Muscle of leg (tissue), 3 donors: ENCODE measurements at regions not wholly inside any gene's neighbourhood (a gene's known extent, or its start where the extent isn't known, plus 50 kb on each side); places are given as distances from the start of the nearest gene placed in this dataset.
A peak's percentile ranks its signal among the peaks of the same experiment; 100 is the strongest.

Experiments
- DNase-seq: peaks from one replicate; pipeline ENCODE4 v3.0.0; 2013
- H3K27ac ChIP-seq: one replicate; pipeline ENCODE4 v1.5.1; 2013; ENCODE audit warnings: mild to moderate bottlenecking, low read length, control low read depth
- H3K27me3 ChIP-seq: one replicate; pipeline ENCODE4 v1.6.1; 2013; ENCODE audit warnings: low read length; ENCODE audit not compliant: control insufficient read depth, insufficient read depth
- H3K36me3 ChIP-seq: one replicate; pipeline ENCODE4 v1.6.1; 2013; ENCODE audit warnings: low read length; ENCODE audit not compliant: control insufficient read depth, insufficient read depth
- H3K4me1 ChIP-seq: one replicate; pipeline ENCODE4 v1.6.1; 2013; ENCODE audit warnings: low read length; ENCODE audit not compliant: control insufficient read depth, insufficient read depth
- H3K4me3 ChIP-seq: one replicate; pipeline ENCODE4 v1.5.1; 2013; ENCODE audit warnings: low read length, control low read depth
- H3K9me3 ChIP-seq: replicated peaks from 2 replicates; pipeline ENCODE4 v1.6.1; 2013; ENCODE audit warnings: low read depth, low read length; ENCODE audit not compliant: control insufficient read depth
- WGBS: methylation state at CpG from one replicate; pipeline ENCODE4 v1.1.5; 2013; ENCODE audit warnings: missing lambda C conversion rate; ENCODE audit not compliant: insufficient coverage; 5-methylcytosine and 5-hydroxymethylcytosine counted together

DNA sequence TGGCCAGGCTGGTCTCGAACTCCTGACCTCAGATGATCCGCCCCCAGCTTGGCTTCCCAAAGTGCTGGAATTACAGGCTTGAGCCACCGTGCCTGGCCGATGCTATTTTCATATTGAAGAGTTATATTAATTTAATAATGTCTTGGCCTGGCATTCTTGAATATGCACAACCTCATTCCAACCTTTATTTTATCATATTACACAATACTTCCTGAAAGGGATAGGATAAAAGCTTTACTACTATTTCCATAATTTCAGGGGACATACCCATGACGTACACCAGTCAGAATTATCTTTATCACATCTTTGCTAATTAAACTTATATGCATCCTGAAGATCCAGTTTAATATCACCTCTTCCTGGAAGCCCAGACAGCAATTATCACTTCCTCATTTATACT, 205.3 kb downstream of the ZIC4 start:
- no peaks in the 10 kb centered on the region for H3K36me3 ChIP-seq
- no peaks in the 10 kb centered on the region for H3K4me1 ChIP-seq
- no peak for DNase-seq
- H3K27me3 ChIP-seq: no peaks in the 10 kb centered on the region
- no peak overlapping the region for H3K4me3 ChIP-seq
- WGBS: no CpG with 5 or more reads among the region's 5 CpGs
- H3K27ac ChIP-seq: no peak overlapping the region
- no peaks in the 10 kb centered on the region for H3K9me3 ChIP-seq

DNA sequence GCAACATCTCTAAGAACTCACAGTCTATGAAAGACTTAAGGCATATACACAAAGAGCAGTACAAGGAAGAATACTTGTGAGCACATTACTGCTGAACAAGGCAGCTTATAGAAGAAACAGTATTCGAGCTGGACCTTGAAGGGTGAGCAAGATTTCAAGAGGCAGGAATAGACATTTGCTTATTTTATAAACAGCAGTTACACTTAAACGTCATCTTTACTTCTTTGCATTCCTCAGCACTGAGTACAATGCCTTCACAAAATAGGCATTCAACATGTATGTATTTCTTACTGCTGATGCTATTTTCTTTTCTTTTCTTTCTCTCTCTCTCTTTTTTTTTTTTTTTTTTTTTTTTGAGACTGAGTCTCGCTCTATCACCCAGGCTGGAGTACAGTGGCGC, 205.8 kb downstream of the ZIC4 start:
- DNase-seq: no peak
- Histone ChIP-seq H3K27me3 (no peaks in the 10 kb centered on the region), H3K4me3 (no peak overlapping the region), H3K9me3 (no peaks in the 10 kb centered on the region), H3K27ac (no peak overlapping the region), H3K4me1 (no peaks in the 10 kb centered on the region), H3K36me3 (no peaks in the 10 kb centered on the region)
- 75% methylated on average over 1 of the region's 4 CpGs for WGBS

DNA sequence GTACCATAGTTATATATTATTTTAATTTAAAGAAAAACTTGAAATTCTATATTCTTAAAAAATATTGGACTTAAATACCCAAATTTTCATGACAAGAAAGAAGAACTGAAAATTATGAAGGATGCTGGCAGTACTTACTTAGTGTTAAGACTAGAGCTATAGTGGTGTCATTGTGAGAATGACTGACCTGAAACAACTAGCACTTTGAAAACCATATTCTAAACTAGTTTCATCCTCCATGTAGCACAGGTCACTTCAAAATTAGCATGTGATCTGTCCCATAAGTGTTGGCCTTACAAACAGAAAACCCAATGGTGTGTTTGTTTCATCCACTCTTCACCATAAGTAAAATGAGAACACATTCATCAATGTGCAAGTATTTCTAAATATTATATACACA, 208.6 kb downstream of the ZIC4 start:
- no peak overlapping the region for H3K27ac ChIP-seq
- H3K27me3 ChIP-seq: no peaks in the 10 kb centered on the region
- H3K4me3 ChIP-seq: no peak overlapping the region
- H3K4me1 ChIP-seq: no peaks in the 10 kb centered on the region
- H3K9me3 ChIP-seq: no peaks in the 10 kb centered on the region
- H3K36me3 ChIP-seq: no peaks in the 10 kb centered on the region
- DNase-seq: no peak

DNA sequence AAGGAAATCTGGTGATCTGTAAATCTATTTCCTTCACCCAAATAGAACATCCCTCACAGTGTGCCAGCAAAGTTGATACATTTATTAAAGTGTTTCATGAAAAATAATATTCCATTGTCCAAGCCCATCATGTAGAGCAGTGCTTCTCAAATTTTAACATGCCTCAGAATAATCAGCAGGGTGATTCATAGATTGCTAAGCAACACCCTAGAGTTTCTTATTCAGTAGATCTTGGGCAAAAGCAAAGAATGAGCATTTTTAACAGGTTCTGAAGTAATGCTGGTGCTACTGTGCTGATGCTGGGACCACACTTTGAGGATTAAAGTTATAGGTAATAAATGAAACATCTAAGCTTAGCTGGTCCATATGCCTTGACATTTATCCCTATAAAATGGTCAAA, 210.5 kb downstream of the ZIC4 start:
- H3K27me3 ChIP-seq: no peaks in the 10 kb centered on the region

DNA sequence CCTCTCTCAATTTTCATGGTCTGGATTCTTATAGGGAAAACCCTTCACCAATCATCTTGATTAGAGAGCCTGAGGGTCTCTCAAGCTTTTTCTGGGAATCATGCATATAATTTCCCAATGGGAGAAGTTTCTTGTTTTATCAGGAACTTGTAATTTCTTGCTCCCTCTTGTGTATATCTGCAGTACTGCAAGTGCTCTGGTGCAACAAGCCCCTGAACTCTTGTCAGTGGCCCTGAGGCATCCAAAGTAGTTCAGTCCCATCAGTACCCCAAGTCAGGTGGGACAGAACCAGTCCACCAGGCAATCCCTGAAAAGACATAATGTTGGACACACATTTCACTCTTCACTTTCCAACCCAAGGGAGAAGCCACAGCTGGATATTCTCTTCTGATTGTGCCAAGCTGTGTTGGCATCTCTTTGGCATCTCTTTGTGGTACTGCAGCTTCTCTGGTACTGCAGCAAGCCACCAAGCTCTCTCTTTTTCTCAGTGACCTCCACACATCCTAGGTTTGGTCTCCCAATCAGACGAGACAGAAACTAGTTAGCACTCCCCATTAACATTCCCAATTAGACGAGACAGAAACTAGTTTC, 214.5 kb downstream of the ZIC4 start:
- no peaks in the 10 kb centered on the region for H3K36me3 ChIP-seq
- H3K4me1 ChIP-seq: no peaks in the 10 kb centered on the region
- no peaks in the 10 kb centered on the region for H3K9me3 ChIP-seq
- H3K4me3 ChIP-seq: no peak overlapping the region
- 86% methylated on average over 1 of the region's 2 CpGs for WGBS
- peak; percentile 42 for DNase-seq
- H3K27ac ChIP-seq: no peak overlapping the region
- no peaks in the 10 kb centered on the region for H3K27me3 ChIP-seq

More for the DNA sequence above, 210.5 kb downstream of the ZIC4 start:
- H3K4me1 ChIP-seq: no peaks in the 10 kb centered on the region
- H3K27ac ChIP-seq: no peak overlapping the region
- H3K4me3 ChIP-seq: no peak overlapping the region
- H3K9me3 ChIP-seq: no peaks in the 10 kb centered on the region
- DNase-seq: no peak
- no peaks in the 10 kb centered on the region for H3K36me3 ChIP-seq

DNA sequence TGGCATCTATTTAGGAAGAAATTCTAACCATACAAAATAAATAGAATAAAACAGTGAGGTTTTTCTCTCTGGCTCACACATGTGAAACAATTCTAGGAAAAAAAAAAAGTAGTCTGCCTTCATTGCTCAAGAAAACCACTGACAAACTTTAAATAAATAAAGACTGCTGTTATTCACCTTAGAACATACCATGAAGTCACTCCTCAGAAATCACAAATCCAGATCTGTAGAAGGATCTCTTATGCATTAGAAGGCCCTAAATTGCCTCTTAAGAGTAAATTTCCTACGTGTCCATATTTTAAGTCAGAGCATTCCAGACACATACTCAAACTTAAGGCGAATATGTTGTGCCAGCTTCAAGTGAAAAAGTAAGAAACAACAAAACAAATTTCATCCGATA, 217.3 kb downstream of the ZIC4 start:
- DNase-seq: no peak
- Histone ChIP-seq H3K27me3 (no peaks in the 10 kb centered on the region), H3K4me3 (no peak overlapping the region), H3K9me3 (no peaks in the 10 kb centered on the region), H3K36me3 (no peaks in the 10 kb centered on the region), H3K4me1 (no peaks in the 10 kb centered on the region), H3K27ac (no peak overlapping the region)
- no CpG with 5 or more reads among the region's 3 CpGs for WGBS

DNA sequence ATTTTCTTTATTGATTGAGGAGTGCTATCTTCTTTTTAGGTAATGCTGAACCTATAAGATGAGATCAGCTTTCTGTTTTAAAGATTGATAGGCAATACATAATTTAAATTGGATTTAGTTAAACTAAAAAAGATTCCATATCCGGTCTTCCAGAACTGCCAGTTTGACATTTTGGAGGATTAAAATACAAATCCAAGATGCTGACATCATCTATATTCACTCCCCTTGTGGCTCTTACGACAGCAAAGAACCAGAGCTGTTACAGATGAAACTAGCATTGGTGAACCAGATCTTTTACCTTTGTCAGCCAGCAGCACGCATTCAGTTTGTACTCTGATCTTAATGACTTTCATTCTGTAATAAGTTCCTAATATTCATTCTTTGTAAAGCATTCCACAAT, 218.7 kb downstream of the ZIC4 start:
- Histone ChIP-seq H3K27me3 (no peaks in the 10 kb centered on the region), H3K4me3 (no peak overlapping the region), H3K9me3 (no peaks in the 10 kb centered on the region), H3K27ac (no peak overlapping the region), H3K36me3 (no peaks in the 10 kb centered on the region), H3K4me1 (no peaks in the 10 kb centered on the region)
- 72% methylated on average over 2 of the region's 3 CpGs for WGBS
- no peak for DNase-seq

DNA sequence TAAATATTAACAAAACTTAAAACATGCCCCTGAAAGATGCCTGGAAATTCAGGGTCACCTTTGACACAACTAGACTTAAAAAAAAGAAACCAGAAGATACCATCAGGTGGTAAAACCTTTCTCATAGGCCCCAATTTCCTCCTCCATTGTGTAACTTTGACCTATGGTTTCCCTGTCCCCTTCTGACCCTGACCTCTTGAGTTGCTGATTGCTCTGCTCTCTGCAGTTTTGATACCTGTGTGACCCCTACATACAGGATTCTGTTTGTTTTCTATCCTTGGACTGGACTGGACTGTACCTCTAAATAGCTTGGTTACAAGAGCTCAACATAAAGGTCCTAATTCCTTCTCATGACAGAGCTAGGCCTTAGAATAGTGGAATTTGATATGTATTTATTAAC, 220.6 kb downstream of the ZIC4 start:
- no peak for DNase-seq
- Histone ChIP-seq H3K4me1 (no peaks in the 10 kb centered on the region), H3K27ac (no peak overlapping the region), H3K27me3 (no peaks in the 10 kb centered on the region), H3K4me3 (no peak overlapping the region), H3K9me3 (no peaks in the 10 kb centered on the region), H3K36me3 (no peaks in the 10 kb centered on the region)

DNA sequence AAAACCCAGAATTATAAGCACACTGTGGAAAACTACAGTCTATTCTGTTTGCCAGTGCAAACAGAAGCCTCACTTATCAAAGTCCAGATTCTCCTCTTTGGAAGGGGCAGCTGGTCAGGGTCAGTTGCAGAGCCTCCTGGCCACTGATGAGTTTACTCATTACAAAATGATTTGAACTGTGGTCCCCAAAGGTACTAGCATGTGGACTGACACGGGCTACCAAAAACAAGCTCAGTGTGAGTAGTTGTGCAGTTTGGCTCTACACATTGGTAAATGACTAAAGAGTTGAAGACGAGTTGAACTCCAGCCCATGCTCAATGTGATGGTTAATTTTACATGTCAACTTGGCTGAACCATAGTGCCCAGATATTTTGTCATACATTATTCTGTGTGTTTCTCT, 221.5 kb downstream of the ZIC4 start:
- DNase-seq: no peak
- WGBS: 65% methylated on average over 2 of the region's 2 CpGs
- H3K36me3 ChIP-seq: no peaks in the 10 kb centered on the region
- no peak overlapping the region for H3K4me3 ChIP-seq
- H3K27me3 ChIP-seq: no peaks in the 10 kb centered on the region
- no peaks in the 10 kb centered on the region for H3K9me3 ChIP-seq
- no peak overlapping the region for H3K27ac ChIP-seq
- no peaks in the 10 kb centered on the region for H3K4me1 ChIP-seq

DNA sequence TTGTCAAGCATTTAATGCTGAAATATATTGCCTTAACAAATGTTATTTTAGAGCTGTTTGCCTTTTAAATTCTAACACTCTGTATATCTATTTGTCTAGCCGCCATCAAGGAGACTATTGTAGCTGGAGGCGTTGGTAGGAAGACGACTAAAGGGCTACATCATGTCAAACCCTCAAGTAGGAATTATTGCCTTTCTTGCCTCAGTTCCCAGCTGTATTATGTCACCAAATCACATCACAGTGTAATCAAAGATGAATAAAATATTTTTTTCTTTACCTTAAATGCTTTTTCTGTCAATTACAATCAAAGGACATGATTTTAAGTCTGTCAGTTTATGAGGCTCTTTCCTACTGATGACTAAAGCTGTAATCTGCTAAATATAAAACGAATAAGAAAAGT, 233.1 kb downstream of the ZIC4 start:
- WGBS: no CpG with 5 or more reads among the region's 4 CpGs
- DNase-seq: no peak
- Histone ChIP-seq H3K9me3 (no peaks in the 10 kb centered on the region), H3K27me3 (no peaks in the 10 kb centered on the region), H3K4me3 (no peak overlapping the region), H3K36me3 (no peaks in the 10 kb centered on the region), H3K4me1 (no peaks in the 10 kb centered on the region), H3K27ac (no peak overlapping the region)

DNA sequence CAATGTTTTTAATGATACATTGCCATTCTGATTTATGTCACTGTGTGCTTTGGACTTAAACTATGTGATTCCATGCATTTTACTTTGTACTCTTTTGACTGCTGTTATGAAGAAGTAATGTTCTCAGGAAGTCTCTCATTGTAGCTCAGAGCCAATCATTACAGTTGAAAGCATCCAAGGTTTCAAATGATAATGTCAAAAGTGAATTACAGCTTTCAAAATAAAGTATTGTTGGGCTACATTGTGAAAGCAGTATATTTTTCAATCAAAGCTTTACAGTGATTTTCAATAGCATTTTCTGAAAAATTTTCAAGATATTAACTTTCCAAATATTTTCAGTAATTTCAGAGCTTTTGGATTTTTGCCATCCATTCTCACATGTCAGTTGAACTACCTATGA, 243.6 kb downstream of the ZIC4 start:
- Histone ChIP-seq H3K4me1 (no peaks in the 10 kb centered on the region), H3K4me3 (no peak overlapping the region), H3K27me3 (no peaks in the 10 kb centered on the region), H3K36me3 (no peaks in the 10 kb centered on the region), H3K27ac (no peak overlapping the region), H3K9me3 (no peaks in the 10 kb centered on the region)
- DNase-seq: no peak
